GM18508 (cell line): ENCODE measurements at regions not wholly inside any gene's neighbourhood (a gene's known extent, or its start where the extent isn't known, plus 50 kb on each side); places are given as distances from the start of the nearest gene placed in this dataset.

Experiments
- ATAC-seq: cut with Tn5 transposase; IDR thresholded peaks from one replicate; pipeline ENCODE4 v1.9.1; 2021; ENCODE audit warnings: moderate number of reproducible peaks; ENCODE audit not compliant: insufficient read depth, unreplicated experiment

GRCh38 chr12:88251798-88252197 lies 109.7 kb downstream of the TMTC3 start:
- no peak for ATAC-seq

- ATAC-seq, result no peak
Measured at GRCh38 chr12:88253371-88253978, 111.4 kb downstream of the TMTC3 start.

GRCh38 chr12:88255224-88255623 lies 113.1 kb downstream of the TMTC3 start:
- no peak for ATAC-seq

- no peak for ATAC-seq
Measured at GRCh38 chr12:88255847-88256246, 113.7 kb downstream of the TMTC3 start.

- ATAC-seq, result no peak
Measured at GRCh38 chr12:88258396-88258795, 116.3 kb downstream of the TMTC3 start.

- no peak for ATAC-seq
Measured at GRCh38 chr12:88266806-88267360, 124.8 kb downstream of the TMTC3 start.

- no peak for ATAC-seq
Measured at GRCh38 chr12:88267630-88268029, 125.5 kb downstream of the TMTC3 start.

- no peak for ATAC-seq
Measured at GRCh38 chr12:88272456-88272855, 130.3 kb downstream of the TMTC3 start.

GRCh38 chr12:88273450-88273849 lies 131.3 kb downstream of the TMTC3 start:
- no peak for ATAC-seq

- ATAC-seq, result no peak
Measured at GRCh38 chr12:88273875-88274274, 131.8 kb downstream of the TMTC3 start.

GRCh38 chr12:88291498-88292131 lies 149.5 kb downstream of the TMTC3 start:
- ATAC-seq, result no peak

- ATAC-seq, result no peak
Measured at GRCh38 chr12:88298014-88298682, 156.0 kb downstream of the TMTC3 start.

GRCh38 chr12:88298761-88299242 lies 156.7 kb downstream of the TMTC3 start:
- peak; percentile 34 for ATAC-seq

- ATAC-seq, result peak; percentile 92
Measured at GRCh38 chr12:88299567-88300101, 157.5 kb downstream of the TMTC3 start.

GRCh38 chr12:88300931-88301330 lies 158.8 kb downstream of the TMTC3 start:
- ATAC-seq, result no peak

- ATAC-seq, result no peak
Measured at GRCh38 chr12:88303335-88303734, 161.2 kb downstream of the TMTC3 start.

- no peak for ATAC-seq
Measured at GRCh38 chr12:88305254-88305890, 163.3 kb downstream of the TMTC3 start.

GRCh38 chr12:88306471-88307069 lies 164.5 kb downstream of the TMTC3 start:
- no peak for ATAC-seq

GRCh38 chr12:88307961-88308360 lies 165.9 kb downstream of the TMTC3 start:
- no peak for ATAC-seq

- ATAC-seq, result no peak
Measured at GRCh38 chr12:88308825-88309224, 166.7 kb downstream of the TMTC3 start.
